HG02571 (cell line): ENCODE measurements at regions not wholly inside any gene's neighbourhood (a gene's known extent, or its start where the extent isn't known, plus 50 kb on each side); places are given as distances from the start of the nearest gene placed in this dataset.

Source experiments
- ATAC-seq: cut with Tn5 transposase; IDR thresholded peaks from one replicate; pipeline ENCODE4 v1.9.1; 2021; ENCODE audit warnings: mild to moderate bottlenecking, moderate library complexity; ENCODE audit not compliant: unreplicated experiment

DNA sequence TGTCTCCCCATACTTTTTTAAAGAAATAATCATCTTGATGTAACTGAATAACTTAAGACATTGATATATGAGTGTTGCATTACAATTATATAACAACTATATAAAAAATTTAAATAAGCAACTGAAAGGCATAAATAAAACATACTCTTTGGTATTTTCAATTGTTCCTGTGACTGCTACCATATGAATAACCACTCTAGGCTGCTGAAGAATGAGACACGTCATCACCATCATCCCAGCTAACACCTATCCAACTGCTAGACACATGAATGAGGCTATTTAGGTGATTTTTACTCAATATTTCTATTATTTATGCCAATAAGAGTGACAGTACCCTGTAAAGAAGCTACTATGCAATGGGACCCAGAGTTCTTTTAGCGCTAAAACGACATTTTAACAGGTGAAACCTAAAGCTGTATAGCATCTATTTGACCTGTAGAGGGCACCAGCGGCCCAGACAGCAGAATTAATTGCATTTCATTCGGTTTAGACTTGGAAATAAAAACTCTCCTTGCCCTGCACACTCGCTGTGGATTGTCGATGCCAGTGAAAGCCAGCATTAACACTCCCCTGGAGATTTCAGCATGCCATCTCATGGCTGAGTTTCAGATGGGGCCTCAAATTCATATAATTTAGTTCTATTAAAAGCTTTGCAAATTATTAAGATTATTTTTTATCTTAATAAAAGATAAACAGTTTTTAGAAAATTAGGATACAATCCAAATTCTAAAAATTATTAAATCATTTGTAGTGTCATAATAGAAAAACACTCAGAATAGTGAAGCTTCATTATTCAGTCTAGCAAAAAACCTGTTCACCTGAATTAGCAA is 89.4 kb upstream of the MAP2 start:
- peak; percentile 83 for ATAC-seq

DNA sequence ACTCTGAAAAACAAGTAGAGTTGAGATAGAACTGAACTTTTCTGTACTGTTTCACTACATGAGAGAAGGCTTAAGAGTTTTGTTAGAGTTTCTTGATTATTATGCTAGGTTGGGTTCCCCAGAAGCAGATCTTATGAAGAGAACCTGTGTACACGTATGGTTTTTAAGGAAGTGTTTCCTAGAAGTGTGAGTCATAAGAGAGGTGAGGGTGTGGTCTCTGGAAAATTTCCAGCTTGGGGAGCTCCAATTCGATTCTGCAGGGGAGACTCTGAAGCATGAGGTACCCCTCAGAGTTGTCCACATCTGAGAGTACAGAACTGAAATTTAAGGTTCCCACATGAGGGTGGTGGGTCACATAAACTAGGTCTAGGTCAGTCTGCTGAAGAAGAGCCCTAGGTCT is 83.3 kb upstream of the MAP2 start:
- ATAC-seq = no peak

GRCh38 chr2:209344349-209344748 is 79.5 kb upstream of the MAP2 start:
- no peak for ATAC-seq

DNA sequence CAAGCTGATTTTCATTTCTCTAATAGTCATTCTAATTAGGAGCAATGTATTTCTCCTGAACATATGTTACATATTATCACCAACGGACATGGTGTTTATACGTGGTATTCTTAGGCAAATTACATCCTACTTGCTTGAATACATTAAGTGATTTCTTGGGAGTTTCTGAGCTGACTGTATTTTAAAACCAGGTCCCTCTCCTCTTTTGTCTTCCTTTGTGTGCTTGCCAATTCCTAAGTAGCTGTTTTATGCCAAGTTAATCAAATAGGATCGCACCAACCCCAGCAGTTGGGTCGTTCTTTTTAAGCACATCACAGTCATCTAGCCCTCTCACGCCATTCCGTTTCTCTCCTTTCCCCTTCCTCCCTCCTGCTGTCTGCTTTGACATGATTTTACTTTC is 75.4 kb upstream of the MAP2 start:
- no peak for ATAC-seq

GRCh38 chr2:209351636-209352035 is 72.2 kb upstream of the MAP2 start:
- ATAC-seq = no peak

DNA sequence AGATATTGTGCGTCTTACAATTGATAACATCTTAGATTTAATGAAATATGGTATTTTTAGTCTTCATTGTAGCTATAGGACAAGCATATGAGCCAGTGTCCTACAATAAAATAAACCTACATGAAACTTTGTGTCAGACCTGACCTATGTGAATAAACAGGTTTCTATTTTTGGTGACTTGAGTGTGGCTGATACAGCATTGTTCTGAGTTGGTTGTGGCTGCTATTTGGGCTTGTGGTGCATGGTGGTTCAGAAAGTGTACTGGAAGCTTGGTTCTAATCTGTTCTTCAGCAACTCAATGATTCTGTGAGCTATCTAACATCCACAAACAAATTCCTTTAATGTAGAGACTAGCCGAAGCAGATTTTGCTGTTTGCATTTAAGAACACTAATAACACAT is 64.9 kb upstream of the MAP2 start:
- ATAC-seq = no peak

GRCh38 chr2:209367075-209367747 is 56.6 kb upstream of the MAP2 start:
- ATAC-seq = no peak

DNA sequence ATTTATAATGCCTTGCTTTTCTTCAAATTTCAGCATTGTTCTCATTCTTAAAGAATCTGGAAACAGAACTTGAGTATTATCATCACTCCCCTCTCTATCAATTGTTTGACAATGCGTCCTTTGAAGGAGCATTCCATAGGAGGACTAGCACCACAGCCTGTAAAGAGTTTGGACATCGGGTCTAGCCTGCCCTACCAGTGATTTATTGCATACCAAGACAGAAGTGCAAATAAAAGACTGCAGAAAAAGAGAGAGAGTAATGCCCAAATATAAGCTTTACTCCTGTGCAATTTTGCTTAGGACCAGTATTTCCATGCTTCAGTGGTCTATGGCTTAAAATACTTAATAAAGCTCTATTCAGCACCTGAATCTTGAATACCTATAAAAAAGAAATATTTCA is 55.4 kb upstream of the MAP2 start:
- ATAC-seq = no peak

GRCh38 chr2:209368914-209369313 is 54.9 kb upstream of the MAP2 start:
- no peak for ATAC-seq

DNA sequence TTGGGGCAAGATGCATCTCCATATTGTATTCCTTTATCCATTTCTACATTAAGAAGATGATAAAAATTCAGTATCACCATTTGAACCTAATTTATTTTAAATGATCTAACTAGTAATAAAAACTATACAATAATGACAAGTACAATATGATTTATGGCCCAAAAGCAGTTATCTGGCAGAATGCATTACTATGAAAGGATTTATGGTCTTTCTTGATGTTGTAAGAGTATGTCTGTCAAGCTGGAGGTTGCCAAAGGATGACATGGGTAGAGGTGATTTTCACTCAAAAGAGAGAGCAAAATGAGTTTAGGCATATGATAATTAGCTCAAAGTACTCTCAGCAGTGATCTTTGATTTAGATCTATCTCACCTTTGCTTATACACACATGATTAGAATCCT is 54.2 kb upstream of the MAP2 start:
- ATAC-seq = no peak

DNA sequence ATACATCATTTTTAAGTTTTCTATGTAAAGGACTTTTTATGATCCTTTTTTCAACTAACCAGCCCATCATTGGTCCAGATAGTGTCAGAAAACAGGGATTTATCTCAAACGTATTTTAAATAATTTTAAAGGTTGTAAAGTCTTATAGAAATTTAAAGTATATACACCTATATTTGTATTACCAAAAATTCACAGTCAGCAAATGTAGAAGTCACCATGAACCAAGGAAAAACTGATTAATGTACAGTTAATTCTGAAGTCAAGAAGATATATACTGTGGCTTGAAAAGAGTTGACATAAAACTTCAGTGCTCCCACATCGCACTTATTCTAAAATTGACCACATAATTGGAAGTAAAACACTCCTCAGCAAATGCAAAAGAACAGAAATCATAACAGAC is 52.4 kb upstream of the MAP2 start:
- ATAC-seq = no peak
